ENCODE measurements at regions not wholly inside any gene's neighbourhood (a gene's known extent, or its start where the extent isn't known, plus 50 kb on each side); places are given as distances from the start of the nearest gene placed in this dataset.

- TF ChIP-seq CTCF (conservative IDR thresholded peaks at IDR 0.05; ENCODE audit: low read depth in 2 of 2) (no peak), POLR2AphosphoS5 (IDR thresholded peaks at IDR 0.05; ENCODE audit: low read depth) (no peak), EZH2 (IDR thresholded peaks at IDR 0.05; ENCODE audit: low read depth, unreplicated experiment) (no peak), CREB1 (CRISPR knock-in tag; IDR thresholded peaks at IDR 0.05; ENCODE audit: low read depth) (no peak), EZH2phosphoT487 (IDR thresholded peaks at IDR 0.05; ENCODE audit: unreplicated experiment) (no peak)
Measured at GRCh38 chr18:40695526-40695925, 1259.5 kb upstream of the PIK3C3 start.

Data from GM23338 (cell line).